ENCODE measurements at regions not wholly inside any gene's neighbourhood (a gene's known extent, or its start where the extent isn't known, plus 50 kb on each side); places are given as distances from the start of the nearest gene placed in this dataset.

DNA sequence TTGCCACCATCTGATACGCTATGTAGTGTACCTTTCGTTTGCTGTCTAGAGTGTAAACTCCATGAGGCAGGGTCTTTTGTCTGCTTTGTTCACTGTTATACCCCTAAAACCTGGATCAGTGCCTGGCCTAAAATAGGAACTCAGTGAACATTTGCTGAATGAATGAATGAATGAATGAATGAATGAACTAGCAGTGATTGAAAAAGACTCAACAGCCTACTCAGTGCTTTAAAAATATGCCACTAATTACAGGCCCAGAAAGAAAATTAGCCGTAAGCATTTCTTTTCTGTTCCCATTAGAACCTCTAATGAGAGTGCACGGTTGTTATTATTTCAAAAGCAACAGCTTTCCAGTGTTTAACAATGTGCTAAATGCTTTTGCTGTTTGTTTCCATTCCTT is 69.3 kb upstream of the SYT6 start:
- WGBS, 4 donors, result 80 to 95% (median 88%) methylated on average over 4 of the region's 4 CpGs
- Histone ChIP-seq H3K4me3 (no peak overlapping the region), H3K27me3 (no peaks in the 10 kb centered on the region), H3K4me1 (peaks cover 0 to 15% (median 1%) of the 10 kb centered on the region in 12 donors), H3K36me3 (no peaks in the 10 kb centered on the region), H3K9me3 (no peaks in the 10 kb centered on the region), H3K27ac (no peak overlapping the region)
- TF ChIP-seq POLR2A (IDR thresholded peaks at IDR 0.05), result no peak
- TF ChIP-seq, protein P1, sequence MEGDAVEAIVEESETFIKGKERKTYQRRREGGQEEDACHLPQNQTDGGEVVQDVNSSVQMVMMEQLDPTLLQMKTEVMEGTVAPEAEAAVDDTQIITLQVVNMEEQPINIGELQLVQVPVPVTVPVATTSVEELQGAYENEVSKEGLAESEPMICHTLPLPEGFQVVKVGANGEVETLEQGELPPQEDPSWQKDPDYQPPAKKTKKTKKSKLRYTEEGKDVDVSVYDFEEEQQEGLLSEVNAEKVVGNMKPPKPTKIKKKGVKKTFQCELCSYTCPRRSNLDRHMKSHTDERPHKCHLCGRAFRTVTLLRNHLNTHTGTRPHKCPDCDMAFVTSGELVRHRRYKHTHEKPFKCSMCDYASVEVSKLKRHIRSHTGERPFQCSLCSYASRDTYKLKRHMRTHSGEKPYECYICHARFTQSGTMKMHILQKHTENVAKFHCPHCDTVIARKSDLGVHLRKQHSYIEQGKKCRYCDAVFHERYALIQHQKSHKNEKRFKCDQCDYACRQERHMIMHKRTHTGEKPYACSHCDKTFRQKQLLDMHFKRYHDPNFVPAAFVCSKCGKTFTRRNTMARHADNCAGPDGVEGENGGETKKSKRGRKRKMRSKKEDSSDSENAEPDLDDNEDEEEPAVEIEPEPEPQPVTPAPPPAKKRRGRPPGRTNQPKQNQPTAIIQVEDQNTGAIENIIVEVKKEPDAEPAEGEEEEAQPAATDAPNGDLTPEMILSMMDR (IDR thresholded peaks at IDR 0.05), result no peak
- ATAC-seq, result no peak
- DNase-seq, result no peak
- intact Hi-C loops (cut with DNase I), result no loop called here

DNA sequence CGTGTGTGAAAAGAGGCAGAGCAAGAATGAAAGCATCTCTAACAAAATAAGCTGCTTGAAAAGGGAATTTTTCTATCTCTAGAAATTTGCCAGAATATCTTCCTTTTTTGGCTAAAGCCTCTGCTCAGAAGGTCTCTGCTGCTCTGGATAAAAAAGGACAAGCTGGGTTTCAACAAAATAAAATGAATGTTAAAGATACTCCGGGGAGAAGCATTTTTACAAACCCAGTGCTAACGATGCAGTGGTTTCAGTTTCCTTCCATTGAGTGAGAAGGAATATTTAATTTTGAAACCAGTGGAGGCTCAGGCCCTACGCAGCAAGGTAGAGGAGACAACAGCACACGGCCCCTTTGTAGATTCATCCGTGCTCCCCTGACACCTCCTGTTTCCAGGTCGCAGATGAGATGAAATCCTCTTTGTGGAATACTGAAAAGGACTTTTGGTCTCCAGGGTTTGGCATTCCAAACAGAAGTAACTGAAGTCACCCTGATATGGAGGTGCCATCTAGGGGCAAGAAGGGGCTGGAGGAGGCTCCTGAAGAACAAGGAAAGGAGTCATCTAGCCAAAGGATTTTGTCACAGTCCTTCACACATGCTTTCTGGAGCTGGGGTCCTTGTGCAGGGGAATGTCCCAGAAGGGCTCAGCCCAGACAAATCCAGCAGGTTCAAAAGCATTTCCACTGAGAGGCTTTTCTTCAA is 65.7 kb upstream of the SYT6 start:
- Histone ChIP-seq H3K27me3 (peaks cover 0 to 4% (median 0%) of the 10 kb centered on the region in 9 donors), H3K4me3 (peak overlapping the region in 6 of 12 donors; percentile 10 to 44 (median 22)), H3K4me1 (peaks cover 0 to 17% (median 1%) of the 10 kb centered on the region in 12 donors), H3K36me3 (no peaks in the 10 kb centered on the region), H3K9me3 (no peaks in the 10 kb centered on the region), H3K27ac (peak overlapping the region in 2 of 12 donors; percentile 18 to 54)
- WGBS, 4 donors, result 40 to 52% (median 47%) methylated on average over 7 of the region's 7 CpGs
- intact Hi-C loops (cut with DNase I), result loop anchor here in 1 of 10 donors (5.0 kb wide), 1 partner anchor 263 kb away; no protein-coding TSS in a partner anchor
- TF ChIP-seq POLR2A (IDR thresholded peaks at IDR 0.05), result no peak
- TF ChIP-seq, protein P1 (IDR thresholded peaks at IDR 0.05), result peak in 6 of 12 donors; percentile 8 to 34 (median 20)
- ATAC-seq (peak in 1 of 4 donors; percentile 18), DNase-seq (no peak)

DNA sequence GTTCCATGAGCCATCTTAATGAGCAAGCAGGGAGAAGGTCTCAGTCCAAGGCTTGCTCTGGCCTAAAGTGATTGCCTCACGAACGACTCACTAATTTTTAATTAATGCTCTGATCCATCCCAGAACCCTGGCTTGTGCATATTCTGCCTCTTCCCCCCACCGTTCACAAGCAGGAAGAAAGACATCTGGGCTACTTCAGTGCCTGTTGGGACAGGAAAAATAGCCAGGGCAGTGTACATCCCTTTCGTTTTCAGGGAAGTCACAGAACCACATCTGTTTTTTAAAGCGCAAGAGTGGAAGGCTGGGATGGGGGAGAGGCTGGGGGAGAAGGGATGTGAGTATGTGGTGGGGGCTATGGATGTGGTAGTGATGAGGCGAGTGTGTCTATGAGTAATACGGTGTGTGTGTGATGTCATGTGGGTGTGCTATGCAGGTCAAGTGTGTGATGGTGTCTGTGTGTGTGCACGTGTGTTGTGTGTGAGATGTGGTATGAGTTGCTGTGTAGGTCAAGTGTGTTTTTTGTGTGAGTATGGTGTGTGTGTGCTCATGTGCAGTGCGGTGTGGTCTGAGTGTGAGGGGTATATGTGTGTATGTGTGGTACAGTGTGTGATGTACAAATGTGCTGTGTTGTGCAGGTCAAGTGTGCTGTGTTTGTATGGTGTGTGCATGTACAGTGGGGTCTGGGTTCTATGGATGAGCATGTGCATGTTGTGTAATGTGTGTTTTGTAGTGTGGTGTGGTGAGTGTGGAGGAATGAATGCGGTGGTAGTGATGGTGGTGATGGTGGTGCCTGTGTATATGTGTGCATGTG is 64.9 kb upstream of the SYT6 start:
- H3K9me3 ChIP-seq, result no peaks in the 10 kb centered on the region
- TF ChIP-seq, protein P1 (IDR thresholded peaks at IDR 0.05), result no peak
- TF ChIP-seq POLR2A (IDR thresholded peaks at IDR 0.05), result no peak
- H3K36me3 ChIP-seq, result no peaks in the 10 kb centered on the region
- WGBS, 4 donors, result 56 to 66% (median 60%) methylated on average over 10 of the region's 10 CpGs
- peaks cover 0 to 4% (median 0%) of the 10 kb centered on the region in 9 donors for H3K27me3 ChIP-seq
- ATAC-seq (peak in 2 of 4 donors; percentile 39 to 58), DNase-seq (no peak)
- H3K27ac ChIP-seq, result no peak overlapping the region
- intact Hi-C loops (cut with DNase I), result loop anchor here in 1 of 10 donors (5.0 kb wide), 1 partner anchor 264 kb away; no protein-coding TSS in a partner anchor
- H3K4me3 ChIP-seq, result peak overlapping the region in 5 of 12 donors; percentile 10 to 44 (median 25)
- peaks cover 0 to 17% (median 0%) of the 10 kb centered on the region in 12 donors for H3K4me1 ChIP-seq
